AG04450 (cell line): ENCODE measurements at regions not wholly inside any gene's neighbourhood (a gene's known extent, or its start where the extent isn't known, plus 50 kb on each side); places are given as distances from the start of the nearest gene placed in this dataset.

Source experiments
- CTCF ChIA-PET: fragments of 300-600, 350-600 bp; formaldehyde crosslinking; extraction: SDS; loops from one replicate; lab custom pipeline; 2022; ENCODE audit warnings: antibody characterized with exemption, inconsistent platforms; lab: Charles Lee
- POLR2A ChIA-PET: fragments of 350-600 bp; formaldehyde crosslinking; extraction: SDS; loops from one replicate; lab custom pipeline; 2021; ENCODE audit warnings: antibody characterized with exemption, inconsistent platforms; lab: Yijun Ruan, JAX
- DNase-seq: peaks from one replicate; pipeline ENCODE4 v3.0.0-alpha.2; 2011; ENCODE audit warnings: low read depth, low spot score
- H3K27ac ChIP-seq: one replicate; pipeline ENCODE4 v1.5.1; 2012; ENCODE audit warnings: low read depth, low read length, control low read depth
- H3K27me3 ChIP-seq: one replicate; pipeline ENCODE4 v1.6.0; 2012; ENCODE audit warnings: low read length; ENCODE audit not compliant: control insufficient read depth, insufficient read depth
- H3K4me3 ChIP-seq: 2 replicates; pipeline ENCODE4 v1.5.1; 2011; ENCODE audit warnings: mild to moderate bottlenecking, low read depth, low read length, control low read depth
- H3K9me3 ChIP-seq: 2 replicates; pipeline ENCODE4 v1.5.1; 2012; ENCODE audit warnings: low read length; ENCODE audit not compliant: control insufficient read depth, insufficient read depth
- CTCF ChIP-seq: IDR thresholded peaks from 2 replicates; pipeline ENCODE4 v1.5.1; 2011; ENCODE audit warnings: low read depth, low read length, control low read depth, inconsistent platforms

- Histone ChIP-seq H3K27ac (no peak overlapping the region), H3K4me3 (no peak overlapping the region), H3K9me3 (no peaks in the 10 kb centered on the region), H3K27me3 (peaks cover 9% of the 10 kb centered on the region)
- ChIA-PET CTCF (no interaction called here), POLR2A (no interaction called here)
- DNase-seq: no peak
- no peak for TF ChIP-seq CTCF
Observed at GRCh38 chrX:39618178-39618577, 479.6 kb downstream of the BCOR start.

GRCh38 chrX:39619182-39620009 lies 478.4 kb downstream of the BCOR start:
- DNase-seq: no peak
- H3K27me3 ChIP-seq: peaks cover 3% of the 10 kb centered on the region
- POLR2A ChIA-PET: no interaction called here
- no peak overlapping the region for H3K27ac ChIP-seq
- H3K9me3 ChIP-seq: no peaks in the 10 kb centered on the region
- CTCF ChIA-PET: no interaction called here
- no peak for TF ChIP-seq CTCF
- no peak overlapping the region for H3K4me3 ChIP-seq

- ChIA-PET CTCF (no interaction called here), POLR2A (no interaction called here)
- DNase-seq: no peak
- Histone ChIP-seq H3K4me3 (no peak overlapping the region), H3K27ac (no peak overlapping the region), H3K27me3 (no peaks in the 10 kb centered on the region), H3K9me3 (no peaks in the 10 kb centered on the region)
- TF ChIP-seq CTCF: no peak
Observed at GRCh38 chrX:39624166-39624565, 473.6 kb downstream of the BCOR start.

DNA sequence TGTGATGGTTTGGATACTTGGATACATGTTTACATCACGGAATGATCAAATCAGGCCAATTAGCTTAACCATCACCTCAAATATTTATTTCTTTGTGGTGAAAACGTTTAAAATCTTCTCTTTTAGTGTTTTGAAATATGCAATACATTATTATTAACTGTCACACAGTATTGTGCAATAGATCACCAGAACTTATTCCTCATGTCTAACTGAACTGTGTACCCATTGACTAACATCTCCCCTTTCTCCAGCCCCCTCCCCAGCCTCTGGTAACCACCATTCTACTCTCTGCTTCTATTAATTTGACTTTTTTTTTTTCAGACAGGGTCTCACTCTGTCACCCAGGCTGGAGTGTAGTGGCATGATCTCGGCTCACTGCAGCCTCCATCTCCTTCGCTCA lies 471.9 kb downstream of the BCOR start:
- POLR2A ChIA-PET: no interaction called here

More for the DNA sequence above, 471.9 kb downstream of the BCOR start:
- no peaks in the 10 kb centered on the region for H3K27me3 ChIP-seq
- H3K4me3 ChIP-seq: no peak overlapping the region
- no peak for TF ChIP-seq CTCF
- no peak overlapping the region for H3K27ac ChIP-seq
- H3K9me3 ChIP-seq: no peaks in the 10 kb centered on the region
- CTCF ChIA-PET: no interaction called here
- DNase-seq: no peak
